H9 (cell line): ENCODE measurements at regions not wholly inside any gene's neighbourhood (a gene's known extent, or its start where the extent isn't known, plus 50 kb on each side); places are given as distances from the start of the nearest gene placed in this dataset.

ENCODE experiments used
- DNase-seq: peaks from one replicate; pipeline ENCODE4 v3.0.0-alpha.2; 2017
- H2AFZ ChIP-seq: one replicate; pipeline ENCODE4 v1.6.1; 2013; ENCODE audit warnings: mild to moderate bottlenecking, low read length, control low read depth, moderate library complexity
- H2AK5ac ChIP-seq: 2 replicates; pipeline ENCODE4 v1.6.1; 2013; ENCODE audit warnings: low read length, control low read depth, mixed read lengths; ENCODE audit not compliant: insufficient read length
- H2BK120ac ChIP-seq: one replicate; pipeline ENCODE4 v1.6.1; 2013; ENCODE audit warnings: low read depth, mild to moderate bottlenecking, low read length, control low read depth, inconsistent platforms; ENCODE audit not compliant: poor library complexity, severe bottlenecking
- H2BK12ac ChIP-seq: 2 replicates; pipeline ENCODE4 v1.6.1; 2013; ENCODE audit warnings: low read length, control low read depth, mixed read lengths, low read depth; ENCODE audit not compliant: insufficient read length
- H2BK15ac ChIP-seq: 2 replicates; pipeline ENCODE4 v1.6.1; 2013; ENCODE audit warnings: low read depth, low read length, control low read depth
- H2BK20ac ChIP-seq: one replicate; pipeline ENCODE4 v1.6.1; 2013; ENCODE audit warnings: low read depth, mild to moderate bottlenecking, low read length, control low read depth, inconsistent platforms; ENCODE audit not compliant: poor library complexity, severe bottlenecking
- H2BK5ac ChIP-seq: 2 replicates; pipeline ENCODE4 v1.6.1; 2013; ENCODE audit warnings: low read length, control low read depth, mixed read lengths; ENCODE audit not compliant: insufficient read length
- H3K14ac ChIP-seq: 2 replicates; pipeline ENCODE4 v1.6.1; 2013; ENCODE audit warnings: low read length, control low read depth; ENCODE audit not compliant: insufficient read depth
- H3K18ac ChIP-seq: 2 replicates; pipeline ENCODE4 v1.6.1; 2013; ENCODE audit warnings: low read depth, mild to moderate bottlenecking, mixed read lengths, low read length, control low read depth; ENCODE audit not compliant: insufficient read length
- H3K23ac ChIP-seq: 2 replicates; pipeline ENCODE4 v1.6.1; 2013; ENCODE audit warnings: low read length, control low read depth, mixed read lengths, low read depth; ENCODE audit not compliant: insufficient read length
- H3K23me2 ChIP-seq: 2 replicates; pipeline ENCODE4 v1.6.1; 2013; ENCODE audit warnings: low read depth, mild to moderate bottlenecking, mixed read lengths, low read length, control low read depth; ENCODE audit not compliant: insufficient read length, poor library complexity, severe bottlenecking
- H3K27ac ChIP-seq: 2 replicates; pipeline ENCODE4 v1.5.1; 2013; ENCODE audit warnings: low read length, control low read depth, mixed read lengths, low read depth; ENCODE audit not compliant: insufficient read length
- H3K27me3 ChIP-seq: 2 replicates; pipeline ENCODE4 v1.6.1; 2013; ENCODE audit warnings: low read length, control low read depth, inconsistent platforms; ENCODE audit not compliant: insufficient read depth
- H3K4ac ChIP-seq: 2 replicates; pipeline ENCODE4 v1.6.1; 2013; ENCODE audit warnings: low read depth, mild to moderate bottlenecking, control low read depth, inconsistent platforms, low read length, moderate library complexity
- H3K4me1 ChIP-seq: 2 replicates; pipeline ENCODE4 v1.6.1; 2013; ENCODE audit warnings: low read length, control low read depth, inconsistent platforms; ENCODE audit not compliant: insufficient read depth
- H3K4me2 ChIP-seq: 2 replicates; pipeline ENCODE4 v1.6.1; 2013; ENCODE audit warnings: low read length, control low read depth, mixed read lengths; ENCODE audit not compliant: insufficient read length, insufficient read depth
- H3K56ac ChIP-seq: 2 replicates; pipeline ENCODE4 v1.6.1; 2013; ENCODE audit warnings: low read depth, mild to moderate bottlenecking, mixed read lengths, low read length, control low read depth; ENCODE audit not compliant: insufficient read length
- H3K79me1 ChIP-seq: 2 replicates; pipeline ENCODE4 v1.6.1; 2013; ENCODE audit warnings: low read depth, mild to moderate bottlenecking, moderate library complexity, low read length, control low read depth, inconsistent platforms; ENCODE audit not compliant: insufficient read depth, poor library complexity, severe bottlenecking
- H3K79me2 ChIP-seq: 2 replicates; pipeline ENCODE4 v1.6.1; 2013; ENCODE audit warnings: low read length, control low read depth, inconsistent platforms; ENCODE audit not compliant: insufficient read depth
- H3K9ac ChIP-seq: 2 replicates; pipeline ENCODE4 v1.6.1; 2013; ENCODE audit warnings: low read length, control low read depth, mixed read lengths; ENCODE audit not compliant: insufficient read length; ENCODE audit errors: extremely low read depth
- H3K9me3 ChIP-seq: one replicate; pipeline ENCODE4 v1.6.1; 2013; ENCODE audit warnings: low read depth, low read length, inconsistent platforms; ENCODE audit not compliant: control insufficient read depth
- H3T11ph ChIP-seq: one replicate; pipeline ENCODE4 v1.6.1; 2013; ENCODE audit warnings: mild to moderate bottlenecking, low read length, control low read depth, inconsistent platforms
- H4K20me1 ChIP-seq: one replicate; pipeline ENCODE4 v1.6.1; 2013; ENCODE audit not compliant: control insufficient read depth, insufficient read length, insufficient read depth
- H4K5ac ChIP-seq: 2 replicates; pipeline ENCODE4 v1.6.1; 2013; ENCODE audit warnings: low read depth, mild to moderate bottlenecking, mixed read lengths, low read length, control low read depth; ENCODE audit not compliant: insufficient read length
- H4K8ac ChIP-seq: replicated peaks from 2 replicates; pipeline ENCODE4 v1.6.1; 2013; ENCODE audit warnings: low read length, control low read depth, mixed read lengths, low read depth; ENCODE audit not compliant: insufficient read length
- H4K91ac ChIP-seq: 2 replicates; pipeline ENCODE4 v1.6.1; 2013; ENCODE audit warnings: low read depth, mild to moderate bottlenecking, moderate library complexity, mixed read lengths, low read length, control low read depth; ENCODE audit not compliant: insufficient read length
- H3K27ac Mint-ChIP-seq, 3 experiments: 2 replicates in 2 of 3; 3 replicates in 1 of 3; pipeline ENCODE4 v1.8.0; 2020 to 2021; ENCODE audit warnings: mixed read lengths in 3 of 3, mild to moderate bottlenecking in 1 of 3, moderate library complexity in 1 of 3
- H3K27me3 Mint-ChIP-seq: 2 replicates; pipeline ENCODE4 v1.8.0; 2021; ENCODE audit warnings: low read depth, mild to moderate bottlenecking, moderate library complexity, mixed read lengths
- H3K36me3 Mint-ChIP-seq, 3 experiments: 2 replicates in 2 of 3; 3 replicates in 1 of 3; pipeline ENCODE4 v1.8.0; 2020 to 2021; ENCODE audit warnings: low read depth in 3 of 3, mixed read lengths in 3 of 3; ENCODE audit not compliant: insufficient read depth in 1 of 3
- H3K4me1 Mint-ChIP-seq, 2 experiments: 2 replicates each; pipeline ENCODE4 v1.8.0; 2020; ENCODE audit warnings: mixed read lengths in 2 of 2
- H3K4me3 Mint-ChIP-seq, 2 experiments: 2 replicates in 1 of 2; 3 replicates in 1 of 2; pipeline ENCODE4 v1.8.0; 2020 to 2021; ENCODE audit warnings: mild to moderate bottlenecking in 2 of 2, mixed read lengths in 2 of 2, moderate library complexity in 1 of 2
- H3K9me3 Mint-ChIP-seq, 2 experiments: 2 replicates in 1 of 2; 3 replicates in 1 of 2; pipeline ENCODE4 v1.8.0; 2020; ENCODE audit warnings: mild to moderate bottlenecking in 2 of 2, mixed read lengths in 2 of 2, moderate library complexity in 1 of 2
- CTCF ChIP-seq: fragments of 200-600 bp; sonication (generic); conservative IDR thresholded peaks from 3 replicates; pipeline ENCODE4 v1.8.0; 2021; ENCODE audit warnings: antibody characterized with exemption, mild to moderate bottlenecking
- WGBS: extraction: QIAGEN DNeasy Blood & Tissue Kit; methylation state at CpG from one replicate; pipeline ENCODE4 v1.1.7; 2013; ENCODE audit warnings: missing lambda C conversion rate, low lambda C conversion rate, mixed read lengths; ENCODE audit not compliant: insufficient read length; ENCODE audit errors: extremely low coverage; 5-methylcytosine and 5-hydroxymethylcytosine counted together

- Histone ChIP-seq H2BK5ac (no peak overlapping the region), H4K91ac (no peak overlapping the region), H3K79me1 (no peaks in the 10 kb centered on the region), H3K9me3 (no peaks in the 10 kb centered on the region), H3K56ac (no peak overlapping the region), H3K4ac (no peak overlapping the region), H4K5ac (no peak overlapping the region), H2AFZ (no peak overlapping the region), H2BK12ac (no peak overlapping the region), H2BK15ac (no peak overlapping the region), H3K79me2 (no peaks in the 10 kb centered on the region), H2BK20ac (no peak overlapping the region), H3K14ac (no peak overlapping the region), H2AK5ac (no peak overlapping the region), H3K27me3 (no peaks in the 10 kb centered on the region), H2BK120ac (no peak overlapping the region), H3K23ac (no peak overlapping the region), H3T11ph (no peak overlapping the region), H4K20me1 (no peaks in the 10 kb centered on the region), H4K8ac (no peak overlapping the region), H3K27ac (no peak overlapping the region), H3K18ac (no peak overlapping the region), H3K4me1 (peaks cover 1% of the 10 kb centered on the region; the same call in 1 of the 2 replicates), H3K9ac (no peak overlapping the region), H3K23me2 (no peaks in the 10 kb centered on the region), H3K4me2 (no peak overlapping the region)
- H3K27ac Mint-ChIP-seq, result 0 out of 7 replicates have a peak overlapping the region, but pooled peaks of 1 of the 3 experiments have one; percentile 69
- no peaks in the 10 kb centered on the region; a peak in 1 of 7 replicates for H3K36me3 Mint-ChIP-seq
- DNase-seq, result no peak
- H3K4me1 Mint-ChIP-seq, result peaks cover 14 to 27% of the 10 kb centered on the region in 2 experiments
- no peak for TF ChIP-seq CTCF
- no peak overlapping the region for H3K4me3 Mint-ChIP-seq
- WGBS, result no CpG with 5 or more reads among the region's 5 CpGs
- H3K27me3 Mint-ChIP-seq, result no peaks in the 10 kb centered on the region; the same call in 1 of the 2 replicates
- H3K9me3 Mint-ChIP-seq, result no peaks in the 10 kb centered on the region
Measured at GRCh38 chr20:11372876-11373790, 544.6 kb upstream of the BTBD3 start.
